ENCODE measurements at regions not wholly inside any gene's neighbourhood (a gene's known extent, or its start where the extent isn't known, plus 50 kb on each side); places are given as distances from the start of the nearest gene placed in this dataset.

DNA sequence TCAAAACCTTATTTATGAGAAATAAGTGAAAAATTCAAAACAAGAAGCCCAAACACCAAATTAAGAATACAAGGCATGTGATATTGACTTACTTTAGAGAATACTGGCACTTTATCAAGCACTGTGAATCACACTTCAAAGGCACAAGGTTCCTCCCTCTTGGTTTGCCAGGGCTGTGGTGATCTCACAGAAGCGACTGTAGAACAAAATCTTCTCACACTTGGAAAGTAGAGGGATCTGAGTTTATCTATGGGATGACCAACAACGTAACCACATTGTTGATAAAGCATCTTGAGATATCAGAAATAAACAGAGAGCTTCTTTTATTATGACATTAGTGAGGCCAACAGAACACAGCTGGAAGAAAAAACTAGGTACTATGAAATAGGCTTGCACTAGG, 295.9 kb downstream of the NFIB start:
- H3K27me3 ChIP-seq = no peaks in the 10 kb centered on the region
- no peak overlapping the region for H3K4me3 ChIP-seq
- H3K36me3 ChIP-seq = no peaks in the 10 kb centered on the region
- no peak overlapping the region for H3K27ac ChIP-seq
- no peaks in the 10 kb centered on the region for H3K9me3 ChIP-seq
- DNase-seq = peak in 2 of 5 donors; percentile 44 to 69
- peaks cover 3% of the 10 kb centered on the region for H3K4me1 ChIP-seq (ENCODE audit: insufficient read depth)
- TF ChIP-seq POLR2A (IDR thresholded peaks at IDR 0.05) (no peak), EP300 (IDR thresholded peaks at IDR 0.05) (no peak)
- TF ChIP-seq, protein P1, sequence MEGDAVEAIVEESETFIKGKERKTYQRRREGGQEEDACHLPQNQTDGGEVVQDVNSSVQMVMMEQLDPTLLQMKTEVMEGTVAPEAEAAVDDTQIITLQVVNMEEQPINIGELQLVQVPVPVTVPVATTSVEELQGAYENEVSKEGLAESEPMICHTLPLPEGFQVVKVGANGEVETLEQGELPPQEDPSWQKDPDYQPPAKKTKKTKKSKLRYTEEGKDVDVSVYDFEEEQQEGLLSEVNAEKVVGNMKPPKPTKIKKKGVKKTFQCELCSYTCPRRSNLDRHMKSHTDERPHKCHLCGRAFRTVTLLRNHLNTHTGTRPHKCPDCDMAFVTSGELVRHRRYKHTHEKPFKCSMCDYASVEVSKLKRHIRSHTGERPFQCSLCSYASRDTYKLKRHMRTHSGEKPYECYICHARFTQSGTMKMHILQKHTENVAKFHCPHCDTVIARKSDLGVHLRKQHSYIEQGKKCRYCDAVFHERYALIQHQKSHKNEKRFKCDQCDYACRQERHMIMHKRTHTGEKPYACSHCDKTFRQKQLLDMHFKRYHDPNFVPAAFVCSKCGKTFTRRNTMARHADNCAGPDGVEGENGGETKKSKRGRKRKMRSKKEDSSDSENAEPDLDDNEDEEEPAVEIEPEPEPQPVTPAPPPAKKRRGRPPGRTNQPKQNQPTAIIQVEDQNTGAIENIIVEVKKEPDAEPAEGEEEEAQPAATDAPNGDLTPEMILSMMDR (IDR thresholded peaks at IDR 0.05) = no peak
- 2 to 9% (median 4%) methylated on average over 2 of the region's 2 CpGs for WGBS, 3 donors
- intact Hi-C loops (cut with DNase I) = no loop called here

DNA sequence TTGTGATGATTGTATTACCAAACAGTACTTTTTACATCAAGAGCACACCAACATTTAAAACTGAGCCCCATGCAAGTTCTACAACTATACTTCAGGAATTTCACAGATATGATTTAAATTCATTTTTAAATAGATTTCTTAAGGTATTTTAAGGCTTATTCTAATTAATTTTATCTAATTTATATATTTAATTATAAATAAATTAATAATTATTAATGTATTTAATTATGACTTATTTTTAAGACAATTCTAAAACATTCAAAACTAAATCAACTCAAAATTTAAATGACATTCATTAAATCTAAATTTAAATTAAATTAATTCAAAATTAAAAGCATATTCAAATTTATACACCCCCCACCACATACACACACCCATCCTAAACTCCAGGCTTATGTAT, 299.2 kb downstream of the NFIB start:
- Histone ChIP-seq H3K9me3 (no peaks in the 10 kb centered on the region), H3K4me1 (ENCODE audit: insufficient read depth) (no peaks in the 10 kb centered on the region), H3K27me3 (no peaks in the 10 kb centered on the region), H3K36me3 (no peaks in the 10 kb centered on the region), H3K27ac (no peak overlapping the region), H3K4me3 (no peak overlapping the region)
- TF ChIP-seq, protein P1 (IDR thresholded peaks at IDR 0.05) = no peak
- TF ChIP-seq POLR2A (IDR thresholded peaks at IDR 0.05) (no peak), EP300 (IDR thresholded peaks at IDR 0.05) (no peak)
- intact Hi-C loops (cut with DNase I) = no loop called here
- no peak for DNase-seq

DNA sequence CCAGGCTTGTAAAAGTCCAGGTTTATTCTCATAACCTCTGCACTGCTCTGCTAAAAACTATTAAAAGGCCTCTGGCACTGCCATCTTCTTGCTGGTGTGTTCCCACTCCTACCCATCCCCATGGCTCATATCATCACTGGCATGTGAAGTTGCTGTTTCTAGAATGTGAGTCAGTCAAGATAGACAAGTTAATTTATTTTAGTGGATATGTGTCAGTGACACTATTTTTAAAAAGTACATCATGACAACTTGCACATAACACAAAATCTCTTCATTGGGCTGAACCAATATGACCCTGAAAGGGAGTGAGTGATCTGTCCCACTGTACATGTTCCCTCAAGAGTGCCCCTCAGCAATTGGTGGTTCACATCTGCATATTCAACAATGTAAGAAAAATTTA, 299.7 kb downstream of the NFIB start:
- Histone ChIP-seq H3K27me3 (no peaks in the 10 kb centered on the region), H3K36me3 (no peaks in the 10 kb centered on the region), H3K4me1 (ENCODE audit: insufficient read depth) (no peaks in the 10 kb centered on the region), H3K9me3 (no peaks in the 10 kb centered on the region), H3K4me3 (no peak overlapping the region), H3K27ac (no peak overlapping the region)
- TF ChIP-seq EP300 (IDR thresholded peaks at IDR 0.05) (no peak), POLR2A (IDR thresholded peaks at IDR 0.05) (no peak)
- TF ChIP-seq, protein P1 (IDR thresholded peaks at IDR 0.05) = no peak
- intact Hi-C loops (cut with DNase I) = no loop called here
- no peak for DNase-seq

DNA sequence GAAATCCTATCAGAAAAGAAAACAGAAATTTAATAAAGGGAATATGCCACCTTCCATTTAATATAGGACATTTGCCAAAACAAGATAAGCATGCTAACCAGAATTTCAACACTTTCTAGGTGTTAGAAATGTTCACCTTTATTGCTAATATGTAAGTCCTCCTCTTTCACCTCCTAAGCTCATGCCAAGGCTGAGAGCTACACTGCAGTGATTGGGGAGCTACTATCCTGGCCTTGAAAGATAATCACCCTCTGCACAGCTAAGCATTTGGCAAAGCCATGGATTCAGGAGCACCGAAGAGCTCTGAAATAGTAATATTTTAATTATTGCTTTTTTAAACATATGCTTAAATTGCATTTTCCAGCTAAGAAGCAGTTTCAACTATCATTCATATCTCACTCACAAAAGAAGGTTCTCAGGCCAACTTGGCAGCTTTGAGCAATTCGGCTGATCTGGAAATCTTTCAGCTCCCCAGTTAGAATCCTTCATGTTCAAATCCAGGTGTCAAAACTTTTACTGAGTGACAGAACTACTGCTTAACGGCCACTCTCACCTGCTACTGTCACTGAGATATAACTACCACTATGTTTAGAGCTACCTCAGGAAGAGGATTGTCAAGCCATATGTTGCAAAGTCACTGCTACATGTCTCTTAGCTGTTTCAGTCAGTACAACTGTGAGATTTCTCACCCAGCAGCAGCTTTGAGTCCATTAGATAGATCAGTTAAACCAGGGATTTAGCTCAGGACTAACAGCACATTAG, 302.0 kb downstream of the NFIB start:
- TF ChIP-seq EP300 (IDR thresholded peaks at IDR 0.05) (no peak), POLR2A (IDR thresholded peaks at IDR 0.05) (no peak)
- TF ChIP-seq, protein P1 (IDR thresholded peaks at IDR 0.05) = no peak
- DNase-seq = no peak
- no peak overlapping the region for H3K4me3 ChIP-seq
- no peaks in the 10 kb centered on the region for H3K27me3 ChIP-seq
- no peak overlapping the region for H3K27ac ChIP-seq
- H3K4me1 ChIP-seq (ENCODE audit: insufficient read depth) = no peaks in the 10 kb centered on the region
- 15 to 37% (median 20%) methylated on average over 3 of the region's 3 CpGs for WGBS, 3 donors
- intact Hi-C loops (cut with DNase I) = no loop called here
- H3K36me3 ChIP-seq = no peaks in the 10 kb centered on the region
- no peaks in the 10 kb centered on the region for H3K9me3 ChIP-seq
